Stimulated activated CD4-positive, alpha-beta T cell treated with anti-CD3 and anti-CD28 coated beads, Interleukin-1b, Interleukin-23, amount 100 ng/mL, for 24 hours (primary cell): ENCODE measurements at regions not wholly inside any gene's neighbourhood (a gene's known extent, or its start where the extent isn't known, plus 50 kb on each side); places are given as distances from the start of the nearest gene placed in this dataset.

Source experiments
- DNase-seq, 4 experiments: peaks; one replicate each; pipeline ENCODE4 v3.0.0-alpha.2; 2020; ENCODE audit warnings: low read depth in 4 of 4, low spot score in 1 of 4

DNA sequence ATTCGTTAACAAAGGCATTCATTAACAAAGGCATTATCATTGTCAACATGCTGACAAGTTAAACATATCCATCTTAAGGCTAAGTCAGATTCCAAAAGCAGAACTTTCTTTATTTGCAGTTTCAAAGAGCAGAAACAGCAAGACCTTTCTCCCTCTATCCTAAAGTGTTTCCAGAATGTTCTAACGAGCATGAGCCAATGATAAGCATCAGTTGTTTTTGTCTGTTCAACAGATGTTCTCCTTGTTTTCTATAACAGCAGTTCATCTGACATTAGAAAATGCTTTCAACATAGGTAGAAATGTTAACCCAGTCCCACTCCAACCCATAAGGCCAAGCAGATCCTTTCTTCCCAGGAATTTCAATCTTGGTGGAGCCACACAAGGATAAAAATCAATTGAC lies 77.6 kb upstream of the POMGNT2 start:
- DNase-seq, result no peak

DNA sequence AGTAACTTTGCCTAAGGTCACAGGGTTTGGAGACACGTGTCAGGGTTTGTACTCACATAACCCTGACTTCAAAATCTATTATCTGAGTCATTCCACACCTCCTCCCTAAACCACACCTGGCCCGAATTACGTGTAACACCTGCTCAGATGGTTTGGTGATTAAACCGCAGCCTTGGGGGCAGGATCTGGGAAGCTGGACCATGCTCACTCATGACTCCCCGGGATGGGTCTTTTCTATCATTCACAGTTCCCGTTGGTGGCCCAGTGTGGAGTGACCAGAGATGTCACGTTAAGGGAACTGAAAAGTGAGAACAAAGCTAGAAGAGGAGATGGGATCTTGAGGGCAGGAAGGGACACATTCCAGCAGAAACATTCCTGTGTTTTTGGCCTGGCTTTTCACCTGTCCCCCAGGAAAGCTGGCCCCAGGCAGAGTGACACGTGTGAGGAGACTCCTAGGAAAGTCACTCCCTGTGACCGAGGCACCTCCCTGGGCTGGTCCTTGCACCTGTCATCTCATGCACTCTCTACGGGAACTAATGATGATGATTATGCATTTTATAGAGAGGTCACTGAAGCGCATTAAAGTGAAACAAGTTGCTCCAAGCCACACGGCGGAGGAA lies 75.4 kb upstream of the POMGNT2 start:
- peak in 2 of 4 experiments; percentile 20 to 37 for DNase-seq

DNA sequence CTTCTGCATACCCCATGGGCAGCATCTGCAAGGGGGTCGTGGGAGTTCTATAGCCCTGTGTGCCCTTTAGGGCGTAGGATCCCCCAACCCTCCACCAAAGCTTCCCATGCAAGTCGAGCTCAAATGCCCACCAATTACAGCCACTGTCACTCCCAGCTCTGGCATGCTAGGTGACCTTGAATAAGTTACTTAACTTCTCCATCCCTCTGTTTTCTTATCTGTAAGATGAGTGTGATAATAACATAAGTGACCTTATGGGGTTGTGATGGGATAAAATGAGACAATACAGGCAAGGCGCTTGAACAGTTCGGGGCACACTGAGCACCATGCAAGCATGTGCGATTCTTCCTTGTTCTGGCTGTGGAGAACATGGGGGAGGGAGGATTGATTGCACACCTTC lies 74.8 kb upstream of the POMGNT2 start:
- no peak for DNase-seq

DNA sequence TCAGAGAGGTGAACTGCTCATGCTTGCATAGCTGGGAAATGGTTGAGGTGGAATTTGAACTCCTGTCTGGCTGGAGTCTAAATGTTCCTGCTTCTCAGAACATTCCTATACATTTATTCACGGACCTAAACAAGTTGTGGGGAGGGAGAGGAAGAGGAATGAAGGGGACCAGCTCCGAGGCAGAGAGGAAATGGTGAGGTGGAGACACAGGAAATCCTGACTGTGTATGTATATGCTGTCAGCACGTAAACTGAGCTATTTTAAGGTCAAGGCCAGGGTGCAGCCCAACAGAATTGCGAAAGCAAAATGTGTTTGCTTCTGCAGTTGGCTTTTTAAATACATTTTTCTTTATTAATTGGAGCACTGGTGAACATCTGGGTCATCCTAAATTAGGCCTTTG lies 74.1 kb upstream of the POMGNT2 start:
- DNase-seq, result no peak

DNA sequence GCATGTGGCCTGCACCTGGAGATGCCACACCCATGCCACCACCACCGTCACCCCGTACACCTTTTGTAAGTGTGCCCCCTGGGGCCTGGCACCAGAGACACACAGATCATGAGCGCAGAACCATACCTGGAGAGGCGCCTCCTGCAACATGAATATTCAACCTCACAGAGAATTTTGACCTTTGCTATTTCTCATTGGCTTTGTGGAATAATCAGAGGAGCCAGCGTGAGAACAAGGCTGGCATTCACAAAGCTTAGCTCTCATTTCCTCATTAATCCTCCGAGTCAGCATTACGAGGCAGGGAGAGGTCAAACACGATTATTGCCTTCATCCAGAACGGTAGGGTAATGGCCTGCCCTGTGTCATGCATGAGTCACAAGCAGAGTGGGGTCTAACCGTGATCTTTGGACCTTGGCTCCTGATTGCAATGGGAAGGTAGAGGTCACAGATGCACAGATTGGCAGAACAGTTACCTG lies 73.0 kb upstream of the POMGNT2 start:
- no peak for DNase-seq

DNA sequence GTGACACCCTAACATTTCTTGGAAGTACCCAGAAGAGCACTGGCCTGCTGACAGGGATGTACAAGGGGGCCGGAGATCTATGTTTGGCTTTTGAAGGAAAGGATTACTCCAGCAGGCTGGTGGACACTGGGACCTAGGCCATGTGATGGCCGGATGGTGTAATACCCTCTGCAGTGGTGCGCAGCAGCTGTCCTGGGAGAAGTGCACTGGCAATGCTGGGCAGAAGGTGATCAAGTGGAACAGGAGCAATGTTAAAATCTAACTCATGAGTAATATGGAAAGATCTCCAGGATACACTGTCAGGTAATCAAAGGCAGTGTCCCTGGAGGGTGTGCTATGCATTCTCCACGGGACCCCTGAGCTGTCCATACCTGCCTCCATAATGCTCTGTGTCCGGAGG lies 71.2 kb upstream of the POMGNT2 start:
- DNase-seq, result no peak

DNA sequence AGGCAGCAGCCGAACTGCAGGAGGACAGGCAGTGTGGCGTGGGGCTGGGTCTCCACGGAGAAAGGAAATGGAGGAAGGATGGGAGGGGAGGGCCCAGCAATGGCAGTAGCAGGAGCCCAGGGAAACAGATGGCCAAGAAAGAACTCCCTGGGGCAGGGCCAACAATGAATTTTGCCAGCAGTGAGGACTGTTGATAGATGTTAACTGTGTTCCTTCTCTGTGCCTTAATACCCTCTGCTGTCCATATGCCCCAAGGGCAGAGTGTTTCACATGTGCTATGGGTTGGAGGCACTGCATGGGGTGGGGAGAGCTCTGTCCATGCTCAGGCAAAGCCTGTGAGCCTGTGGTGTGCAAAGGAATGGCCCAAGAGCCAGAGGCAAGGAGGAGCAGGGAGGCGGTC lies 70.8 kb upstream of the POMGNT2 start:
- DNase-seq, result no peak

DNA sequence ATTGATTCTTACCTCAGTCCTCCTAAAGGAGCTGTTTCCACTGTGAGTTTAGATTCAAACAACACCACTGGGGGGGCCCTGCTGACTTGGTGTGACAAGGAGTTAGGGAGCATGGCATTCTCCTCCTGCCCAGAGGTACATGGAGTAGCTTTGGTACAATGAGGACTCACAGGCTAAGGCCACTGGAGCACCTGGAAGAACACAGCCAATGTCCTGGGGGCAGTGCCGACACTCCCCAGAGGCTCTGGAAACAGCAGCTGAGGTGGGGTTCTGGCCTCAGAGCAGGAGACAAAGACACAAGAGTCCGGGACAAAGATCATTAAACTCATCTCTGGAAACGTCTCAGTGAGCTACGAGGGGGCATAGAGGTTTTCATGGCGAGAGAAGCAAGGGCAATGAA lies 69.7 kb upstream of the POMGNT2 start:
- no peak for DNase-seq

DNA sequence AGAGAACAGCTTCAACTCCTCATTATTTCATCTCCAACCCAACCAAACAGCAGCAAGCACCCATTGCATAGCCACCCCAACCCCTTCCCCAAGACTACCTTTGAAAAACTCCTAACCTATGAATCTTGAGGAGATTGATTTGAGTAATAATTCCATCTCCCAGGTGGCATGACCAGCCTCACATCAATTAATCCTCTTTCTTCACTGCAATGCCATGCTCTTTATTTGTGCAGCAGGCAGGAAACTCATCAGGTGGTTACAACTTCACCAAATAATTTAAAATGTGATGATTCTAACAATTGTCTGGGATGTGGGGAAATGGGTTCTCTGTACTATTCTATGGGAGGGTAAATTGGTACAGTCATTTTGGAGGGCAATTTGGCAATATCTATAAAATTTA lies 68.1 kb upstream of the POMGNT2 start:
- DNase-seq, result no peak

DNA sequence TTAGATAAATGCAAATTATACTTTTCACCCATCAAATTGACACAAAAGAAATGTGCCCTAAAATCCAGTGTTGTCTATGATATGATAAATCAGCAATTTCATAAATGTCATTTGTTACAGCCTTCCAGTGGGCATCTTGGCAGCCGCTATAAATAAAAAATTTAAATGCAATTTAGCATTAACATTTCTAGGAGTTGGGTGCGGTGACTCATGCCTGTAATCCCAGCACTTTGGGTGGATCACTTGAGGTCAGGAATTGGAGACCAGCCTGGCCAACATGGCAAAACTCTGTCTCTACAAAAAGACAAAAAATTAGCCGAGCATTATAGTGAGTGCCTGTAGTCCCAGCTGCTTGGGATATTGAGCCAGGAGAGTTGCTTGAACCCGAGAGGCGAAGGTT lies 65.9 kb upstream of the POMGNT2 start:
- no peak for DNase-seq

DNA sequence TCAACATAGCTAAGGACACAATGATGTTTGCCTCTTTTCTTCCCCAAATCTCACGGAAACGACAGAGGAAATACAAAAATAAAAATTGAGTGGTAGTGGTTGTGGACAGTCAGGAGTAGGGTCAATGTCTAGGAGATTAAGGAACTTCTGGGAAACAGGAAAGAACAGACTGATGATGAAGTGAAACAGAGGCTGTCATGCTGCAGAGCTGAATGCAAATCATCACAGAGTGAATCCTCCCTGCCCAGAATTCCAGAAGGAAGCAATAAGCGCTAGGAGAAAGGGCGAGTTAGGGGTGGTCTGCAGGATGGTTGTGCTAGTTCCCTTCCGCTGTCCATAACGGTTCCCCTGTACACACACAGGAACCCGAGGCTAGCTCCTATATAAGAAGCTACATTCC lies 64.7 kb upstream of the POMGNT2 start:
- no peak for DNase-seq

DNA sequence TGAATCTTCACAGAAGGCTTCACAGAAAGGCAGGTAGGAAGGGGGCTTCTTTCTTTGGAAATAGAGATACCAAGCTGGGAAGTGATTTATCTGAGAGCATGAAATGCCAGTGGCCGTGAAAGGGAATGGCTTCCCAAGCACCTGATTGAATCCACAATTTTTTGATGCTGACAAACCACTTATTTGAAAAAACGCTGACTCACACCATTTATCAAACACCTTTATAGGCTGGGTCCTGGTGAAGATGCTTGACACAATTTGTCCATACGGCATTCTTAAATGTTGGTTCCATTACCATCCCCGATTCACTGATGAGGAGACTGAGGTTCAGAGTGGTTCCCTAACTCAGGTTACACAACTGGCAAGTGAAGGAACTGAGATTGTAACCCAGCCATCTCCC lies 64.1 kb upstream of the POMGNT2 start:
- no peak for DNase-seq

DNA sequence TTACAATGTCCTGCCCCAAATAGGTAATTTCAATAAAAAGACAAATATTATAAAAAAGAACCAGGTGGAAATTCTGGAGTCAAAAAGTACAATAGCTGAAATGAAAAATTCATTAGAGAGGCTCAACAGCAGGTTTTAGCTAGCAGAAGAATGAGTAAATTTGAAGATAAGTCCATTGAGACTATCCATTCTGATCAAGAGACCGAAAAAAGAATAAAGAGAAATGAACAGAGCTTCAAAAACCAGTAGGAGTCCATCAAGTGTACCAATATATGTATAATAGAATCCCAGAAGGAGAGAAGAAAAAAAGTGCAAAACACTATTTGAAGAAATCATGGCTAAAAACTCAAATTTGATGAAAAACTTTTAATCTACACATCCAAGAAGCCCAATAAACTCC lies 60.5 kb upstream of the POMGNT2 start:
- DNase-seq, result no peak

DNA sequence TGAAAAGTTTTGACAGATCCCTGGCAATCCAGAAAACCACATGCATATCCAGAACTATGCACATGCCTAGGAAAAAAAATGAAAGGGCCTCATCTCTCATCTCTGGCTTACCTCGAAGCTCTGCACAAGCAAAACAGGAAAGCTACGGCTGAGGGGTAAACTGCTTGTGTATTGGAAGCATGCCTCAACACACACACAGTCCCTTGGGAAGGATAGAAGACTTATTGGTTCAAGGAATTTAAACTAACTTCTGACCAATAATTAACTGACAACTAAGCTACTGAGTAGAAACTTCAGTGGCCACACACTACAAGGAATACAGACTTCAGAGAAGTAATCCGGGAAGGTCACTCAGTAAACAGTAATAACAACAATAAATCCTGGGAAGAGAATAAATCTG lies 59.9 kb upstream of the POMGNT2 start:
- DNase-seq, result no peak

DNA sequence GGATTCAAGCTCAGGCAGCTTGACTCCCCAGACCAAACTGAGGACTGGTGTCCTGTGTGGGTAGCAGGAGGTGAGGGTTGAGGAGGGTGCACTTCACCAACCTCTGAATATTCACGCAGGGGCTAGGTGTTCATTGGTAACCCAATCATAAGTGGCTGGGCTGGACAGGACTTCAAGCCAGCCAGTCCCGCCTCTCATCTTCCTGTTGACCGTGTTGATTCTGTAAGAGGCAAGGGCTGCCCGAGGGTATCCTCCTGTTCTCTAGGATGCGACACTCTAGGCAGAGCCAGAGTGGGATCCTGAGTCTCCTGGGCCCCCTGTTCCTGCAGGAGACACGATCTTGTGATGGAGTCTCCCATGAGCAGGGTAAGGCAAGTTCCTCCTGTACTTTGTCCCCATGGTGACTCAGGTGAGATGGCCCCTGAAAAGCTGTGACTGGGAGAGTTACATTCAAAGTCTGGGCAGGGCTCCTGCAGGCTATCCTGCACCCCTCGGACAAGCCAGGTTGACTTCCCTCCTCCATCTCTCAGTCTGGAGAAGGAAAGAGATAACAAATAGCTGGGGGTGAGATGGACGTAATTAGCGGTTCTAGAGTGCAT lies 58.1 kb upstream of the POMGNT2 start:
- DNase-seq, result no peak

DNA sequence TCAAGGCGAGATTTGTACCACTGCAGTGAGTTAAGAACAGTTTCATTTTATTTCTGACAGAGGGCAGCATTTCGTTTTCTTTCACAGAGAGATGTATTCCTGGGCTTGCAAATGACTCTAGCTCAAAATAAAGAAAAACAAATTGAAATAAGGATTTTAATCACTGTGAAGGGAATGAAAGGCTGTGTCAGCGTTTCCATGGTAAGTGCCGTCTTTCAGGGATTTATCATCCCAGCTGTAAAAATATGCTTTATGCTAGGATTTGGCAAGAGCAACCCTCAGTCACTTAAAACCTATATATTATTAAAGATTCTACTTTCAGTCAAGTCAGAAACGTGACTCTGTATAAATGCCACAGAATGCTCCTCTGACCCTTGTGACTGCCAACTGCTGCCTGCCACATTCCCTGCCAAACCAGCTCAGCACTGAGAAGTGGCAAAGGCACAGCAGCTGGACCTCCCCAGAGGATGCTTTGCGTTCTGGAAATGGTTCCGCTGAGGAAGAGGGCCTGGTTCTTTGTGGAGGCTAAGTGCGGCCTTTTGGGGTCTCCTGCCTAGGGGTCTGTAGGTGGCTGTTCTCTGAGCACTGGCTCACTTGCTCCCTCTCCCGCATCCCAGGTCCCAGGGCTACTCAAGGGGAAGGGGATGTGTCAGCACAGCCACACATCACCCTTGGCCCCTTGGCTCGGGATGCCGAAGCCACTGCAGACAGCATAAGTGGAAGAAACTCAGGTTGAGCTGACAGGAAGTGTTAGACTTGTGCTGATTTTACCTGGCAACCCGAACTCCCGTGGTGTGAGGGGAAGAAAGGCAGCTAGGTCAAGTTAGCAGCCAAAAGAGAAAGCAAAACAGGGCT lies 56.6 kb upstream of the POMGNT2 start:
- DNase-seq, result no peak

DNA sequence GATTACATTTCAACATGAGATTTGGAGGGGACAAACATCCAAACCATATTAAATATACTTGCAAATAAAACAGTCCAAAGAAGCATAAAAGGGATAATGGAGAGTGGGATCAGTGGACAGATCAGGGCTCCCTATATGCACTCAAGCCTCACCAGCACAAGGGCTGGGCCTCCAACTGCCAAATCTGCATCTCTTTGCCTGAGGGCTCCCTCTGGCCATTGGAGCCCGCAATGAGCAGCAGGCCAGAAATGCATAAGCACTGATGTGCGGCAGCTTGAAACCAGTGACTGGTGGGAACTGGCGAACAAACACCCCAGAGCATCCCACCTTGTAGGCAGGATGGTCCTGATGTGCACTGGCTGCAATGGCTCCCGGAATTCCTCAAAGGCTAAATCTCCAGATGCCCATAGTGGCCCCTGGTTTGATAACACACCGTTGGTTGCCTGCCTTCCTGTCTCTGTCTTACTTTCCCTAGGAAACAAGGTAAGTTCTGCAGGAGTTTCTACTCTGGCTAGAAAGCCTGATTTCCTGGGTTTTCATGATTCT lies 55.9 kb upstream of the POMGNT2 start:
- DNase-seq, result no peak

DNA sequence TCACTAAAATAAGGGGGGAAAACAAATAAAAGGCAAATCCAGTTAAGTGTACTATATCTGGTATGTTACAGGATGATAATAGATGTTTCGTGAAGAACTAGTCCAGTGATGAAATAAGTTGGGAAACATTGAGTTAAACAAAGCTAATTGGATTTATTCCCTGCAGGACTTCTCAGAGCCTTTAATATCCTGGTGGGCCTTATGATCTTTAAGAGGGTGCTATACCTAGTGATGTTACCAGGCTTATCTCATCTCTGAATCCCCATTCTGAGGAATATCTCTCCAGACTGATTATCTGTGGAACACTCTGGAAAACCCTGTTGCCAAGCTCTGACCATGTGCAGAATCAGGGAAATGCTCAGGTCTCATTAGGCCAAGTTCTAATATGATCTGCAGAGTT lies 54.8 kb upstream of the POMGNT2 start:
- DNase-seq, result no peak

DNA sequence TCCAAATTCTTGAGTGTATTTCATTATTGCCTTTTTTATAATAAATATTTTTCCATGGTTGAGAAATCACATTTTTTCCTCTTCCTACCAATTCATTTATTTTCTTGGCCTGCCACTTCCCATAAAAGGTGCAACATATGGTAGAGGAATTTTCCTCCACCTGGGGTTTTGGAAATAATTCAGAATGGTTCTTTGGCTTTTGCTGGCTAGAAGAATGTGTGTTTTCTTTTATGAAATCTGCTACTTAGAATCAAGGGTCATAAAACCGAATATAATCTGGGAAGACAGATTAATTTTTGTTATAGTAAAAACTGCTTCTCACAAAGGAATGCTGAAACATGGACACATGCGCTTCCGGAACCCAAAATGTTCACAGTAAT lies 54.0 kb upstream of the POMGNT2 start:
- DNase-seq, result no peak

DNA sequence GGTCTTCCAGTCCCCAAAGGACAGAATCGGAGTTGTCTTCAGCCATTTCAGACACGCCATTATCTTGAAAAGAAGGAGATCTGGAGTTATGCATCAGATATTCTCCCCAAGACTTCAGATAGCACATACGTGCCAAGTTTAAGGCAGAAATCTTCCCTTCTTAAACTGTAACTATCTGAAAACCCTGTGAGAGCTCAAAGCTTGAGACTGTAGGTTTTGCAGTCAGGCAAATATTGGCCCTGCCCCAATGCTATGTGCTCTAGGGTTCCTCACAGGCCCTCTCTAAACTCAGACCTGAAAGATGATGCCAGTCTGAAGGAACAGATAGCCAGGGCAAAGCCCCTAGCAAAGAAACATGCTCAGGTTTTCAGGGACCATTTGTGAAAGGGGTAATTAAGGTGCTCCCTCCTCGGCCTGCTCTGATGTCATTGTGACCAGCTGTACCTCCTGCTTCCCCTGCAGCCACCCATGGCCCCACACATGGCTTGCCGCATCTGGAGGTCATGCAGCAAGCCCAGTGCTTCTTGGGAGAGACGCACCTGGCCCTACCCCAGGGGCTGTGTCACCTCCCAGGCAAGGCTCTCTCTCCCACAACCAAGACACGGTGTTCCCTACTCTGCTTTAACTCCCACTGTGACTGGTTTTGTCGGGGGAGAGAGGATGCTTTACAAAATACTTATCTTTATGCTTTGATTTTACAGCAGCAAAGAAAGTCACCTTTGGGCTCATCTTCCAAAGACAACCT lies 53.4 kb upstream of the POMGNT2 start:
- no peak for DNase-seq

DNA sequence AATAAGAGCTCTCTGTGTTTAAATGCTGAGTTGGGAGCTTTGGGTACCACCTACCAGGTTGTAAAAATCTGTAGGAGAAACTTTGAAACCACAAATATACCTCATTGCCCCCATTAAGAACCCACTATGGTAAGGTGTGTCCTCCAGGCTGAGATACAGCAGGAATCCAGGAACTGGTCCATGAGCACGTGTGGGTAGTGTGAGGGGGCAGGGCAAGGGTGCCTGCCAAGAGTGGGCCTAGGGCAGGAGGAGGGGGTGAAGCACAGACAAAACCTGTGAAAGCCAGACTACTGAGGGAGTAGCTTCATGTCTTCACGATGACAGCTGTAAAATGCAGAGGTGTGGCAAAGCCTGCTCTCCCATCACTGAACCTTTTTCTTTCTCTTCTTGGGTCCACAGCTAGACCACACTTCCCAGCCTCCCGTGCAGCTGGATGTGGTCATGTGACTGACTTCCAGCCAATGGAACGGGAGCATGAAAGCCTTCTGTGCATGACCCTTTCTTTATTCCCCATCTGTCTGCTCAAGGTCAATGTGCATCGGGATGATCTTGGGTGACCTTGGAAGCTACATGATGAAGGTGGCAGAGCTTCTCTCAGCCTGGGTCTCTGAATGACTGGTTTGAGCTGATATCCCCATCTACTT lies 51.1 kb upstream of the POMGNT2 start:
- DNase-seq, result no peak
